ENCODE measurements at regions not wholly inside any gene's neighbourhood (a gene's known extent, or its start where the extent isn't known, plus 50 kb on each side); places are given as distances from the start of the nearest gene placed in this dataset.

- Histone ChIP-seq H3K4me1 (ENCODE audit: control insufficient read depth, insufficient read depth, low read length, poor library complexity, severe bottlenecking) (no peaks in the 10 kb centered on the region), H3K9me3 (ENCODE audit: control insufficient read depth in 2 of 2, low read length in 2 of 2) (no peaks in the 10 kb centered on the region), H3K27ac (ENCODE audit: insufficient read depth, low read length, poor library complexity, severe bottlenecking) (no peak overlapping the region), H3K36me3 (ENCODE audit: control insufficient read depth, insufficient read depth, low read length) (no peaks in the 10 kb centered on the region), H3K4me3 (ENCODE audit: low read depth, low read length) (no peak overlapping the region), H3K27me3 (ENCODE audit: control insufficient read depth, insufficient read depth, low read length) (no peaks in the 10 kb centered on the region)
- ATAC-seq (ENCODE audit: low read depth in 2 of 2) (peak; percentile 39 to 49), DNase-seq (peak; percentile 20 to 67 (median 58))
- peaks cover 0 to 3% (median 0%) of the 10 kb centered on the region in 4 donors for H3K4me1 Mint-ChIP-seq
- H3K36me3 Mint-ChIP-seq, result no peaks in the 10 kb centered on the region
- H3K27ac Mint-ChIP-seq, result no peak overlapping the region
- no peaks in the 10 kb centered on the region for H3K27me3 Mint-ChIP-seq
- H3K9me3 Mint-ChIP-seq, result no peaks in the 10 kb centered on the region
- H3K4me3 Mint-ChIP-seq, result no peak overlapping the region
Measured at GRCh38 chr14:32254952-32255679, 52.0 kb upstream of the RNU6-8 start.

GRCh38 chr14:32255789-32256188 is 52.7 kb upstream of the RNU6-8 start:
- Histone ChIP-seq H3K4me3 (ENCODE audit: low read depth, low read length) (no peak overlapping the region), H3K27me3 (ENCODE audit: control insufficient read depth, insufficient read depth, low read length) (no peaks in the 10 kb centered on the region), H3K4me1 (ENCODE audit: control insufficient read depth, insufficient read depth, low read length, poor library complexity, severe bottlenecking) (no peaks in the 10 kb centered on the region), H3K27ac (ENCODE audit: insufficient read depth, low read length, poor library complexity, severe bottlenecking) (no peak overlapping the region), H3K36me3 (ENCODE audit: control insufficient read depth, insufficient read depth, low read length) (no peaks in the 10 kb centered on the region), H3K9me3 (ENCODE audit: control insufficient read depth in 2 of 2, low read length in 2 of 2) (no peaks in the 10 kb centered on the region)
- Mint-ChIP-seq H3K36me3 (no peaks in the 10 kb centered on the region), H3K27ac (no peak overlapping the region), H3K9me3 (no peaks in the 10 kb centered on the region), H3K4me1 (peaks cover 0 to 3% (median 0%) of the 10 kb centered on the region in 4 donors), H3K27me3 (no peaks in the 10 kb centered on the region), H3K4me3 (no peak overlapping the region)
- DNase-seq, result no peak
- no peak for ATAC-seq (ENCODE audit: low read depth in 2 of 2)

- H3K9me3 ChIP-seq (ENCODE audit: control insufficient read depth in 2 of 2, low read length in 2 of 2), result no peaks in the 10 kb centered on the region
- no peak overlapping the region for H3K27ac ChIP-seq (ENCODE audit: insufficient read depth, low read length, poor library complexity, severe bottlenecking)
- no peak overlapping the region for H3K4me3 ChIP-seq (ENCODE audit: low read depth, low read length)
- H3K9me3 Mint-ChIP-seq, result no peaks in the 10 kb centered on the region
- no peaks in the 10 kb centered on the region for H3K4me1 ChIP-seq (ENCODE audit: control insufficient read depth, insufficient read depth, low read length, poor library complexity, severe bottlenecking)
- DNase-seq, result no peak
- ATAC-seq (ENCODE audit: low read depth in 2 of 2), result no peak
- H3K4me3 Mint-ChIP-seq, result no peak overlapping the region
- peaks cover 0 to 3% (median 0%) of the 10 kb centered on the region in 4 donors for H3K4me1 Mint-ChIP-seq
- H3K27ac Mint-ChIP-seq, result no peak overlapping the region
- H3K27me3 Mint-ChIP-seq, result no peaks in the 10 kb centered on the region
- H3K36me3 Mint-ChIP-seq, result no peaks in the 10 kb centered on the region
- no peaks in the 10 kb centered on the region for H3K36me3 ChIP-seq (ENCODE audit: control insufficient read depth, insufficient read depth, low read length)
- H3K27me3 ChIP-seq (ENCODE audit: control insufficient read depth, insufficient read depth, low read length), result no peaks in the 10 kb centered on the region
Measured at GRCh38 chr14:32256576-32256975, 53.5 kb upstream of the RNU6-8 start.

- Histone ChIP-seq H3K27me3 (ENCODE audit: control insufficient read depth, insufficient read depth, low read length) (no peaks in the 10 kb centered on the region), H3K9me3 (ENCODE audit: control insufficient read depth in 2 of 2, low read length in 2 of 2) (peaks cover 1 to 3% of the 10 kb centered on the region in 2 experiments), H3K27ac (ENCODE audit: insufficient read depth, low read length, poor library complexity, severe bottlenecking) (no peak overlapping the region), H3K4me1 (ENCODE audit: control insufficient read depth, insufficient read depth, low read length, poor library complexity, severe bottlenecking) (no peaks in the 10 kb centered on the region), H3K36me3 (ENCODE audit: control insufficient read depth, insufficient read depth, low read length) (no peaks in the 10 kb centered on the region), H3K4me3 (ENCODE audit: low read depth, low read length) (no peak overlapping the region)
- DNase-seq (no peak), ATAC-seq (ENCODE audit: low read depth in 2 of 2) (no peak)
- Mint-ChIP-seq H3K9me3 (peaks cover 0 to 7% (median 0%) of the 10 kb centered on the region in 7 donors), H3K27ac (no peak overlapping the region), H3K4me3 (no peak overlapping the region), H3K27me3 (no peaks in the 10 kb centered on the region), H3K36me3 (no peaks in the 10 kb centered on the region), H3K4me1 (peaks cover 0 to 3% (median 0%) of the 10 kb centered on the region in 4 donors)
Measured at GRCh38 chr14:32258336-32258993, 55.4 kb upstream of the RNU6-8 start.

GRCh38 chr14:32259368-32260013 is 56.4 kb upstream of the RNU6-8 start:
- Histone ChIP-seq H3K27me3 (ENCODE audit: control insufficient read depth, insufficient read depth, low read length) (no peaks in the 10 kb centered on the region), H3K4me3 (ENCODE audit: low read depth, low read length) (no peak overlapping the region), H3K27ac (ENCODE audit: insufficient read depth, low read length, poor library complexity, severe bottlenecking) (no peak overlapping the region), H3K4me1 (ENCODE audit: control insufficient read depth, insufficient read depth, low read length, poor library complexity, severe bottlenecking) (no peaks in the 10 kb centered on the region), H3K9me3 (ENCODE audit: control insufficient read depth in 2 of 2, low read length in 2 of 2) (peaks cover 10 to 11% of the 10 kb centered on the region in 2 experiments), H3K36me3 (ENCODE audit: control insufficient read depth, insufficient read depth, low read length) (no peaks in the 10 kb centered on the region)
- DNase-seq (peak in 1 of 3 donors; percentile 30), ATAC-seq (ENCODE audit: low read depth in 2 of 2) (no peak)
- peaks cover 0 to 3% (median 0%) of the 10 kb centered on the region in 4 donors for H3K4me1 Mint-ChIP-seq
- H3K27me3 Mint-ChIP-seq, result peaks cover 6% of the 10 kb centered on the region
- H3K4me3 Mint-ChIP-seq, result no peak overlapping the region
- peak overlapping the region in 1 of 3 donors; percentile 3 for H3K27ac Mint-ChIP-seq
- no peaks in the 10 kb centered on the region for H3K36me3 Mint-ChIP-seq
- peaks cover 0 to 9% (median 5%) of the 10 kb centered on the region in 7 donors for H3K9me3 Mint-ChIP-seq

- Histone ChIP-seq H3K36me3 (ENCODE audit: control insufficient read depth, insufficient read depth, low read length) (no peaks in the 10 kb centered on the region), H3K27ac (ENCODE audit: insufficient read depth, low read length, poor library complexity, severe bottlenecking) (no peak overlapping the region), H3K9me3 (ENCODE audit: control insufficient read depth in 2 of 2, low read length in 2 of 2) (peaks cover 11 to 16% of the 10 kb centered on the region in 2 experiments), H3K4me3 (ENCODE audit: low read depth, low read length) (no peak overlapping the region), H3K27me3 (ENCODE audit: control insufficient read depth, insufficient read depth, low read length) (peaks cover 2% of the 10 kb centered on the region), H3K4me1 (ENCODE audit: control insufficient read depth, insufficient read depth, low read length, poor library complexity, severe bottlenecking) (no peaks in the 10 kb centered on the region)
- H3K4me3 Mint-ChIP-seq, result no peak overlapping the region
- peaks cover 0 to 13% (median 8%) of the 10 kb centered on the region in 7 donors for H3K9me3 Mint-ChIP-seq
- H3K36me3 Mint-ChIP-seq, result no peaks in the 10 kb centered on the region
- H3K27ac Mint-ChIP-seq, result no peak overlapping the region
- H3K27me3 Mint-ChIP-seq, result peaks cover 10% of the 10 kb centered on the region
- peaks cover 0 to 3% (median 0%) of the 10 kb centered on the region in 4 donors for H3K4me1 Mint-ChIP-seq
- DNase-seq, result no peak
- no peak for ATAC-seq (ENCODE audit: low read depth in 2 of 2)
Measured at GRCh38 chr14:32263939-32264567, 61.0 kb upstream of the RNU6-8 start.

- no peak overlapping the region for H3K4me3 Mint-ChIP-seq
- Histone ChIP-seq H3K36me3 (ENCODE audit: control insufficient read depth, insufficient read depth, low read length) (no peaks in the 10 kb centered on the region), H3K4me1 (ENCODE audit: control insufficient read depth, insufficient read depth, low read length, poor library complexity, severe bottlenecking) (no peaks in the 10 kb centered on the region), H3K27me3 (ENCODE audit: control insufficient read depth, insufficient read depth, low read length) (peaks cover 2% of the 10 kb centered on the region), H3K27ac (ENCODE audit: insufficient read depth, low read length, poor library complexity, severe bottlenecking) (no peak overlapping the region), H3K4me3 (ENCODE audit: low read depth, low read length) (no peak overlapping the region), H3K9me3 (ENCODE audit: control insufficient read depth in 2 of 2, low read length in 2 of 2) (peaks cover 11 to 16% of the 10 kb centered on the region in 2 experiments)
- ATAC-seq (ENCODE audit: low read depth in 2 of 2), result no peak
- DNase-seq, result no peak
- no peaks in the 10 kb centered on the region for H3K36me3 Mint-ChIP-seq
- H3K4me1 Mint-ChIP-seq, result no peaks in the 10 kb centered on the region
- H3K9me3 Mint-ChIP-seq, result peaks cover 0 to 13% (median 8%) of the 10 kb centered on the region in 7 donors
- H3K27me3 Mint-ChIP-seq, result peaks cover 10% of the 10 kb centered on the region
- no peak overlapping the region for H3K27ac Mint-ChIP-seq
Measured at GRCh38 chr14:32265584-32265983, 62.5 kb upstream of the RNU6-8 start.
